Inflammatory macrophage treated with lipopolysaccharide for 1 hour (primary cell): ENCODE measurements at regions not wholly inside any gene's neighbourhood (a gene's known extent, or its start where the extent isn't known, plus 50 kb on each side); places are given as distances from the start of the nearest gene placed in this dataset.
"Not testable (repeated sequence)": the region's sequence is repeated elsewhere in the genome, so short reads cannot be mapped to it uniquely, and the experiment has no call there.

Source experiments
- DNase-seq, 2 donors: peaks; one replicate each; pipeline ENCODE4 v3.0.0-alpha.2; 2020 to 2022

DNA sequence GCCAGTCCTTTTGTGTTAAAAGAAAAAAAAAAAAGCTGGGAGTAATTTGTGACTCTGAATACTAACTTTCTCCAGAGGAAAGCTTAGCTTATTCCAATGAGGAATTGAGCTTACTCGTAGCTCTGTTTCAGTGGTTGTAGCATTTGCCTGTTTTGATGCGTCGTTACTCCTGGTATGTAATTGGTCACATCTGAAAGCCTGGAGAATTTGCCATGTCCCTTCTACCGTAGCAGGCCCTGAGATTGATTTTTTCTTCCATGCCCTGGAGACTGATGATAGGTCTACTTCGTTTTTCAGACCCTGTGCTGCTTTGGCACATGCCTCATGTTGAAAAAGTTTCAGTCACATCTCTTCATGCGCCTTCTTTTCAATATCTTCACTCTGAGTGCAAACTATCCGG is 1103.0 kb downstream of the PLA2G4A start:
- no peak for DNase-seq

DNA sequence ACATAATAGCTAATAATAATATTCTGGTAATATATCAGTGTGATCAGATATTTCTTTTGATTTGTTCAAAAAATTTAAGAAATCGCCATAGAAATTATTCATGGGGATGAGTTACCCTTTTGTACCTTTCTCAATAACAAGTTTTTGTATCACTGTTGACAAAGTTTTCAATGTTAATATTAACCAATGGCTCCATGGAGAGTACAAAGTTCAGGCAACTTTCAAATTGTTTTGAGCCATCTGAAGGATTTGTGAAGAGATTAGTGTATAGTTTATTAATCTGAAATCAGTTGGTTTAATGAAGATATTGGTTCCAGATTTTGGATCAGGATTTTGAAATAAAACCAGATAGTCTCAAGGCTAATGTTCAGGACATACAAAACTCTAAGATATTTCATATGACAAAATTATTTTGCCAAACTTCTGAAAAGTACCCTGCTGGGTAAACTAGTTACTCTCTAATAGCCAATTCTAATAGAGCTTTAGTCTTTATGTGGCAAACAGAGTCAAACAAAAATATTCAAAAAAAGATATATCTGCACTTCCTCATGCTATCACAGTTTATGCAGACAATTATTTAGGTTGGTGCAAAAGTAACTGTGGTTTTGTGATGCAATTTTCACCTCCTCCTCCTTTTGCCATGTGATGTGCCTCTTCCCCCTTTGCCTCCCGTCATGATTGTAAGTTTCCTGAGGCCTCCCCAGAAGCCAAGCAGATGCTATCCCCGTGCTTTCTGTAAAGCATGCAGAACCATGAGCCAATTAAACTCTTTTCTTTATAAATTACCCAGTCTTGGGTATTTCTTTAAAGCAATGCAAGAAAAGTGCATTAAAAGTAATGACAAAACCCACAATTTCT is 1105.0 kb downstream of the PLA2G4A start:
- no peak for DNase-seq

DNA sequence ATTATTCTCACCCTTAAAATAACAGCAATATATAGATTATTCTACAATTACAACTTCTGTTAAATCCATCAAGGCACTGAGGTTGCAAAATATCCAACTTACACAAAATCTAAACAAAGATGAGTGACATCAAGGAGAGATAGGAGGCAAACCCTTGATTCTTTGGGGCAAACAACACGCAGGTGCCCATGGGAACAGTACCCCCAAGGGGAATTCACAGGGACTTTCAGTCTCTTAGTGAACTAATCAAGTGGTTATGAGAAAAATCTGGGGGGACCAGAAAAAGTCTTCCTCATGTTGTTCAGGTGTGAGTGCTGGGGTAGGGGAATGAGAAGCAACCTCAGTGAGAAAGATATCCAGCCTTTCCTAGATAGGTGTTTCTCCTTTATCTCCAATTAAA is 1107.9 kb downstream of the PLA2G4A start:
- no peak for DNase-seq

DNA sequence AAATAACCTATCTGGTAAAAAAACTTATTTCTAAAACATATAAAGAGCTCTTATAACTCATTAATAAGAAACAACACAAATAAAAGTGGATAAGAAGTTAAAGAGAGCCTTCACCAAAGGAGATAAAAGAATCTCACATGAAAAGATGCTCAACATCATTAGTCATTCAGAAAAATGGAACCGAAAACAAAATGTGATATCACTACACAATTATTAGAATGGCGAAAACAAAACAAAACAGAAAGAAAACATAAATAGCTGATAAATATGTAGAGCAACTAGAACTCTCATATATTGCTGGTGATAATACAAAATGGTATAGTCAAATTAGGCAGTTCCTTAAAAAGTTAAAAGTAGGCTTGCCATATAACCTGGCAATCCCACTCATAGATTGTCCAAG is 1109.3 kb downstream of the PLA2G4A start:
- DNase-seq: no peak

DNA sequence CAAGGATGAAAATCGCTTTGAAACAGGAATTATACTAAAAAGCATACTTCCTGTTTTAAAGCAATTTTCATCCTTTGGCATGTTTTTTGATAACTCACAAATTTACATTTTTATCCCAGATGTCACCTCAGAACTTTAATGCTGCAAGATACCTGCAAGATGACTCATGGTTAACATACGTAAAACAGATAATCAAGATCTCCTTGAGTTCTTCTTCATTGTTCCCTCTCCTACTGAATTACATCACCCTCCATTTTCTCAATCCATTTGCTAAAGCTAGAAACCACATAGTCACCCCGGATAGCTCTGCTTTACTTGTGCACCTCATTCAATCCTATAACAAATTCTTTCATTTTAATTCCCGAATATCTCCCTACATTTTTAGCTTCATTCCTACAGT is 1114.2 kb downstream of the PLA2G4A start:
- DNase-seq: no peak

DNA sequence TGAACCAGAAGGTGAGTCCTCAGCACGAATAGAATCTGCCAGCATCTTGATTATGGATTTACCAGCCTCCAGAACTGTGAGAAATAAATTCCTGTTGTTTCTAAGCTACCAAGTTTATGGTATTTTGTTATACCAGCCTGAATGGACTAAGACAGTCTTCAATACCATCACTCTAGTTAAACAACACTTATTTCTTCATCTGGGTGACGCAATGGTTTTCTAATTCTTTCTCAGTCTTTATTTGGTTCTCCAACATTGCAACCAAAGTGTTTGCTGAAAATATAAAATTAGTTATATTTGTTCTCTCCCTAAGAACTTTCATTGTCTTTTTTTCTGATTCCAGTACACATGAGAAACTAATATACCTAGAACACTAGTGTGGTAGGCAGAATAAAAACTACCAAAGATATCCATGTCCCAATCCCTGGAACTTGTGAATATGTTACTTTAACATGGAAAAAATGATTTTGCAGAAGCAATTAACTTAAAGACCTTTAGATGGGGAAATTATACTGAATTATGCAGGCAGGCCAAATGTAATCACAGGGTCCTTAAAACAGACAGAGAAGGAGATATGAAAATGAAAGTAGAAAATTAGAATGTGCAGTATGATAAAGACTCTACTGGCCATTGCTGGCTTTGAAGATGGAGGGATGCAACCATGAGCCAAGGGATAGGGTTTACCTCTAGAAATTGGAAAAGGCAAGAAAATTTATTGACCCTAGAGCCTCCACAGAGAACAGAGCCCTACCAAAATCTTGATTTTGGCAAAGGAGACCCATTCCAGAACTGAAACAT is 1115.1 kb downstream of the PLA2G4A start:
- DNase-seq: no peak

DNA sequence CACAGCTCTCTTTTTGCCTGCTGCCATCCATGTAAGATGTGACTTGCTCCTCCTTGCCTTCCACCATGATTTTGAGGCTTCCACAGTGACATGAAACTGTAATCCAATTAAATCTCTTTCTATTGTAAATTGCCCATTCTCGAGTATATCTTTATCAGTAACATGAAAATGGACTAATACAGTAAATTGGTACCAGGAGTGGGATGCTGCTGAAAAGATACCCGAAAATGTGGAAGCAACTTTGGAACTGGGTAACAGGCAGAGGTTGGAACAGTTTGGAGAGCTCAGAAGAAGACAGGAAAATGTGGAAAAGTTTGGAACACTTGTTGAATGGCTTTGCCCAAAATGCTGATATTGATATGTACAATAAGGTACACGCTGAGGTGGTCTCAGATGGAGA is 1117.9 kb downstream of the PLA2G4A start:
- not testable (repeated sequence) for DNase-seq

DNA sequence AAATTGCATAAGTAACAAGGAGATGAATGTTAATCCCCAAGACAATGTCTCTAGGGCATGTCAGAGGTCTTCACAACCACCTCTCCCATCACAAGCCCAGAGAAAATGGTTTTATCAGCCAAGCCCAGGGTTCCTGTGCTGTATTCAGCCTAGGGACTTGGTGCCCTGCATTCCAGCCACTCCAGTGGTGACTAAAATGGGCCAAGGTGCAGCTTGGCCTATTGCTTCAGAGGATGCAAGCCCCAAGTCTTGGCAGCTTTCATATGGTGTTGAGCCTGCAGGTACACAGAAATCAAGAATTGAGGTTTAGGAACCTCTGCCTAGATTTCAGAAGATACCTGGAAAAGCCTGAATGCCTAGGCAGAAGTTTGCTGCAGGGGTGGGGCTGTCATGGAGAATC is 1118.6 kb downstream of the PLA2G4A start:
- DNase-seq: no peak

DNA sequence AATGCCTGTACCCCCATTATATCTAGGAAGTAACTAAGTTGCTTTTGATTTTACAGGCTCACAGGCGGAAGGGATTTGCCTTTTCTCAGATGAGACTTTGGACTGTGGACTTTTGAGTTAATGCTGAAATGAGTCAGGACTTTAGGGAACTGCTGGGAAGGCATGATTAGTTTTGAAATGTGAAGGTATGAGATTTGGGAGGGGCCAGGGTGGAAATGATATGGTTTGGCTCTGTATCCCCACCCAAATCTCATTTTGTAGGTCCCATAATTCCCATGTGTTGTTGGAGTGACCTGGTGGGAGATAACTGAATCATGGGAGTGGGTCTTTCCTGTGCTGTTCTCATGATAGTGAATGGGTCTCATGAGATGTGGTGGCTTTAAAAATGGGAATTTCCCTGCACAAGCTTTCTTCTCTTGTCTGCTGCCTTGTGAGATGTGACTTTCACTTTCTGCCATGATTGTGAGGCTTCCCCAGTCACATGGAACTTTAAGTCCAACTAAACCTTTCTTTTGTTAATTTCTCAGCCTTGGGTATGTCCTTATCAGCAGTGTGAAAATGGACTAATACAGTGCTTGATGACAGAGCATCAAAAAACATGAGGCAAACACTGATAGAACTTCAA is 1119.5 kb downstream of the PLA2G4A start:
- DNase-seq: no peak

DNA sequence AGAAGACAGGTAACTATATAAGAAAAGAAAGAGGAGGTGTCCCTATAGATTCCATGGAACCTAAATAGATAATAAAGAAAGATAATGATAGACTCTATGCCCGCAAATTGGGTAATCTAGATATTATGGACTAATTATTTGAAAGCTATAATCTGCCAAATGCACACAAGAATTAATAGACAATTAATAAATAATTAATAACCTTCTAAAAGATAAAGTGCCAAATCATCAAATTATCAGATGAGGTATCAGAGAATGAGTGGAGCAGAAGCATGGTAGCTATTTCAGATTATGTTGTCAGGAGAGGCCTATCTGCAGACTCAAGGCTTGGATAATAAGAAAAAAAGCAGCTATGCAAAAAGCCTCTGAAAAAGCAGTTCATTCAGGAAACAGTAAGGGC is 1120.8 kb downstream of the PLA2G4A start:
- DNase-seq: no peak

DNA sequence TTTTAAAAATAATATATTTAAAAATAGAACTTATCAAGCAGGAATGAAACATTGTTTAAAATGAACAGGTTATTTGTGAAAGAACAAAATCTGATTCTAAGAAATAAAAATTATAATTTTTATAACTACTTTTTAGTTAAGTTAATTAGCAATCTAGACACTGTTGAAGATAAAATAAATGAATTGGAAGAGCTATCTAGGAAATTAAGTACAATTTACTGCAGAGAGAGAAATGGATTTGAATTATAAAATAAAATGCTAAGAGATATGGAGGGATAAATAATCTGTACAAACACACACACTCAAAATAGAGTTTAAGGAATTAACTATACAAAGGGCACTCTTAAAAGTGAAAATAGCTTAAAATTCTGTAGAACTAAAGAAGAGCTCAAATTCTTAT is 1123.1 kb downstream of the PLA2G4A start:
- no peak for DNase-seq

DNA sequence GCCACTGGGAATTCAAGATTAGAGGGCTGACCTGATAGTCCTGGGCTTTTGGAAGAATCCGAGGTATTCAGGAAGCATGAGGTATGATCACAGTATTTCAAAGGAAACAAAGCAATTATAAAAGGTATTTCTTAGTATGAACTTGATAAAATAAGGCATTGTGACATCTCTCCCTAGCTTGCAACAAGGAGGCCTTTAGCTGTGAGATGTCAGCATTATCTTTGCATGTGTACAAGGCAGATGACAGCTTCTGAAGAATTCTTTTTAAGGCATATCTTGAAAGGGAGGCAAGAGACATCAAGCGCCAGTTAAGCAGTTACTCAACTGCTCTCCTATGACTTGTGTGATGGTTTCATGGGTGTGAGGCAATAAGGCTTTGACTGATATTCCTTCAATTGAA is 1123.7 kb downstream of the PLA2G4A start:
- DNase-seq: no peak

DNA sequence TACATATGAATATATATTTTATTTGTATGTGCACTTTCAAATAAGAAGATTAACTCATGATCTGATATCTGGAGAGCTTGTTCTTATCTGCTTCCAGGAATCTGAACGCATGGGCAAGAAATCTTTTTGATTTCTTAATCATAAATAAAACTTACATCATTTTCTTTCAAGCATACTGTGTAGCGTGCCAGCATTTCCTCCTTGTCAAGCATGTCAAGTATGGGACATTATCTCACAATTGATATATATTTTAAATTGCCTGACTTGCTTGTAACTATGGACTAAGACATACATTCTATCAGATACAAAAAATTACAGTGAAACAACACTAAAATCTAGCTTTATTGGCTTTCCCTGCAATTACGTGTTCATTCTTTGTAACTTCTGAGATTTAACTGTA is 1128.2 kb downstream of the PLA2G4A start:
- DNase-seq: no peak

DNA sequence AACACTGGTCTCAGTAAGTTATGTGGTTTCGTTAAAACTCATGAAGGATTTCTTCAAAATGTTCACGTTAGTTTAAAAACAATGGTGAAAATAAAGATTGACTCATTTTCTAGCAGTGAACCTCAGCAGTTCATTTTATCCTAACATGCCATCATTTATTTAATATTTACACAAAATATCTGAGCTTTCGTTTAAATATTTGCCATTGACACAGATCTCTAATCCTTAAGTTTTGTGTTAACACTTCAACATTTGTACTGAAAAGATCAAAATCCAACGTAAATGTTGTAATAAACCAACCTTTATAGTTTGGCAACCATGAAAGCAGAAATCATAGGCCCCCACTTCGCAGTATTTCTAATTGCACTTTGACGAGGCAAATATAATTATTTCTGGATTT is 1129.5 kb downstream of the PLA2G4A start:
- no peak for DNase-seq

DNA sequence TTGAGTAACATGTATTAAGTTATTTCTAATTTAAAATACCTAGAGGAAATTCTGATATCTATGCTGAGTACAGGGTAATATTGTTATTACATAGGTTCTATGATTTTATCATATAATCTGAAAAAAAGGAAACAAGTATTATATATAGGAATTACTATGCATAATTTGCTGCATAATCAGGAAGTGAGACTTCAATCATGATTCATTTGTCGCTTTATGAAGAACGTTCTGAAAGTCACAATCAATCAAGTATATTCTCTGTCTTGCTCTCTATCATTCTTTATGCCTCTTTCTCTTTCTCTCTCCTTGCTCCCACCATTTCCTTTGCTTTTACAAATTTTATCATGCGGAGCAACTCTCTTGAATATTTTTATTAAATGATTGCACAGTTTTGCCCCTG is 1130.3 kb downstream of the PLA2G4A start:
- DNase-seq: no peak

DNA sequence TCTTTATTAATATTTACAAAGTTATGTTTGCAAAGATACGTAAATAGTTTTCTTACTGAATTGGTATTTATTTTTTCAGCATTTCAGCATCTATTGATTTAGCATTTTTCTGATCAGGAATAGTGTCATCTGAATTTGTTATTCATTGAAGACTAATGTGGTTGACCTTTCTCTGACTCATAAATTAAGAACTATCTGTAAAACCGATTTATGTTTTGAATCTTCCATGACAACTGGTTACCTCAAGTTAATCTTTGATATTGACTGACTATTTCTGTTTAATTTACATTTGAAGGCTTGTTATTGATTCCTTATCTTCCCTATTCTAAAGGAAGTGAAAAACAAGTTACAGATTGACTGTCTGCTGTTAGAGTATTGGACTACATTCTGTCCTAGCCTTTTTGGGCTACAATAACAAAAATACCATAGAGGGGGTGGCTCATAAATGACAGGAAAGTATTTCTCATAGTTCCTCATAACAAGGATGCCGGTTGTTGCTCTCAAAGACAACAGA is 1131.4 kb downstream of the PLA2G4A start:
- no peak for DNase-seq

DNA sequence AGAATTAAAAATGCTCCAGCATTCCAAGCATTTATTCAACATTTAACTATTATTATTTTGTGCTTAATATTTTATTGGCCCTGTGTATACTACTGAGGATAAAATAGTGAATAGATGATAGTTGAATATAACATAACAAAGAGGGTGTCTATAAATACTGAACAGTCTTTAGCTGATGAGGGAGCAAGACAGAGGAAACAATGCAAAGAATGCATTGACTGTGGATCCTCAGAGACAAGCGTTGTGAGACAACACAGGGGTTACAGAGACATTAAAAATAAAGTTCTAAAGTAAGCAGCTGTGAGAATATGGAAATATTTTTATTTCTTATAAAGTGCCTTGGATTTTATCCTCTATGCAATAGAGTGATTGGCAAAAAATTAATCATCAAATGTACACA is 1133.1 kb downstream of the PLA2G4A start:
- DNase-seq: no peak

DNA sequence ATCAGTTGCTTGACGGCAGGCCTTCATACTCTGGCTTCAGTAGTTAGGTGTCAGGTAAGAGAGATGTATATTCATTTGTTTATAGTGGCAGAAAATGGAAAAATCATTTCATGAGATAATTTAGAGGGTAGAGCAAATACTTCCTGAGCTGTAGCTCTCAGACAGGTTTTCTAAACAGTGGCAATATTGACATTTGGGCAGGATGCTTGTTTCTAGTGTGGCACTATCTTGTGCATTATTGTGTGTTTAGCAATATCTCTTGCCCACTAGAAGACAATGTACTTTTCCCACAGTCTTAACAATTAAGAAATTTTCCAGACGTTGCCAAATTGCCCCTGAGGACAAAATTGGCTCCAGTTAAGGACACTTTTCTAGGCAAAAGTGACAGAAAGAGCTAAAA is 1143.1 kb downstream of the PLA2G4A start:
- no peak for DNase-seq

DNA sequence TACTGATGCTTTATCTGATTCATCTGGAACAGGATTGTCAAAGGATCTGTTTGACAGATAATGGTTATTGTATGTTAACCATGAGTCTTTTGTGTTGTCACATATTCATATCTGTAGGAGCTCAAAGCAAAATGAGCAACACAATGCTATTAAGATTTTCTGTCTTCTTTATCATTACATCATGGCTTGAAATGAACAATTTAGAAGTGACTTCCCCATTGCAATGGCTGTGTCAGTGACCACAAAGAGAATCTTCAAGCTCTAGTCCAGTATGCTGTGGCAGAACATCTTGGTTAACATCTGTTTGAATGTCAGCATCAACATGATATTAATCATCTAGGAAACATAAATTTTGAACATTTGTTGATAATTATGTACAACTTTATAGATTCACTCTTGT is 1148.5 kb downstream of the PLA2G4A start:
- DNase-seq: no peak

DNA sequence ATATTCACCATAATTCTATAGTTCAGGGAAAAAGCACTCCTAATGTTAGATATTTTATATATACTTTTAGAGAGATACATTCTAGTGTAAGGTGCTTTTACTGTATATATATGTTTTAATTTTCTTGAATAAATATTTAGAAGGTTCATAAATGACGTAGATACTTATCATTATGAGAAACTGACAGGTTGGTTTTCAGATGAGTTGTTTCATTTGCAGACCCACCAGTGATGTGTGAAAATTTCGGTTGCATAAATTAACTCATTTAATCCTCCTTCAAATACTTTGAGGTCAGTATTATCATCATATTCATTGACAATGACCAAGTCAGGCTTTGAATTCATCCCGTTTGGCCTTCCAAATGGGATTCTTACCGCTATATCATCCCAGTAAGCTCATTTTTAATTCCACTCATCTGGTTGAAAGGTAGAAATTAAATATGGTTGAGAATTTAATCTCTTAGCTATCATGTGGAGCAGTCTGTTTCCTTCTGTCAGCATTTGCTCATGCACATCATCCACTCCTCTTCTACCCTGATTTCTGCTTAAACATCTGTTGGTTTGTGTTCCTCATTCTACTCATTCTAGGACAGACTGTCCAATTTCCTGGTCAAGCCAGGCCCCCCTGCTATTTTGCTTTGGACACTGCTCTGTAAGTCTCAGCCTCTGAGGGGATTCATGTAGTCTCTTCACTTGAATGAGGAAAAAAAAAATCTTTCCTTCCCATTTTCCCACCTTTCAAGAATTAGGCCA is 1156.6 kb downstream of the PLA2G4A start:
- no peak for DNase-seq

DNA sequence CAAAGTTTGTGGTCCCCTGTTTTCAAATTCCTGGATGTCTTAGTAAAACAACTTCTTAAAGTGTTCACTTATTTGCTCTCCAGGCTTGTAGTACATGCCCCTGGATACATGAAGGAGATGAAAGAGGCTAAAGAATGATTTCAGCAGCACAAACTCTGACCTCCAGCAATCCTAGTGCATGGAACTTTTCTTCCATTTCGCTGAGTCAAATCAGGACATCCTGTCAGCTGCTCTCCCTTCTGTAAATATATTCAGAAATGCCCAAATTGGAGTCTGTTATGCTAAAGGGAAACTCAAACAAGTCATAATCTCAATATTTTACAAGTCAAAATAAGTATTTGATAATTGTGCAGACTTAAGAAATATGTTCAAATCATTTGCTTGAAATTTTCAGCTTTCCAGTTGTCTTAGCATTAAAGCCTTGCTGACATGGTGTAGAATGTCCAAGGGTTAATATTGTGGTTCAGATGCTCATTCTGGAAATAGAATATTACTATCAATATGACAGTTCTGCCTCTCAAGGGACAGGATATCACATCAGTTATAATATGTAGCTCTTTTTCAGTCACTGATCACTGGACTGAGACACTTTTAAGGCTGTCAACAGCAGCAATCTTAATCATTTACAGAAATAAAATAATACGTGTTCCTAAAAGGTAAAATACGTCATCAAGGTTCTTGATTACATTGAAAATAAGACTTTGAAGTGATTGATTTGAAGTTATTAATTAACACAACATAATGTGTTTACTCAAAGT is 1157.3 kb downstream of the PLA2G4A start:
- DNase-seq: no peak

DNA sequence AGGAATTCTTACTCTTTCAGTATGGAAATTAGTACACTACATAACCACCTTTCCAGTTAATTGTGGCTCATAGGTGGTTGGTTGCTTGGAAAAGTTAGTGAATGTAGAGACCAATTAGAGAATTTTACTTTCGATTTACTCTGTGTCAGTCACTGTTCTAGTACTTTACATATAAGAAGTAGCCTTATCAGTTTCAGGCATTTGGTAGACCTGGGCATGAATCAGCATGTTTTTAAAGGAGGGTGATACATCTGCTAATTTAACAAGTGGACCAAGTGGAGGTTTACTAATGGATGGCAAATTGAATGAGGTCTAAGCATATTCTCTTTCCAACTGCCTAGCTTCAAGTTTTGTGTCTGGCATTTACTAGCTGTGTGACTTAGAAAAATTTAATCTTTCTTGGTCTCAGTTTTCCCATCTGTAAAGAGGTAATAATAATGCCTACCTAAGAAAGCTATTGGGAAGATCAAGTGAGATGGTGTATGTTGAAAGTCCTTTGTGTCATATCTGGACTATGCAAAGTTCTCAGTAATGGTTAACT is 1158.6 kb downstream of the PLA2G4A start:
- DNase-seq: no peak
